Activated naive CD8-positive, alpha-beta T cell (primary cell): ENCODE measurements at regions not wholly inside any gene's neighbourhood (a gene's known extent, or its start where the extent isn't known, plus 50 kb on each side); places are given as distances from the start of the nearest gene placed in this dataset.

Experiments
- H3K27ac Mint-ChIP-seq: one replicate; pipeline ENCODE4 v1.8.0; 2021; ENCODE audit warnings: mixed read lengths
- H3K27me3 Mint-ChIP-seq: one replicate; pipeline ENCODE4 v1.8.0; 2021; ENCODE audit warnings: mixed read lengths
- H3K36me3 Mint-ChIP-seq: one replicate; pipeline ENCODE4 v1.8.0; 2021; ENCODE audit warnings: mixed read lengths
- H3K4me1 Mint-ChIP-seq: one replicate; pipeline ENCODE4 v1.8.0; 2021; ENCODE audit warnings: low read depth, mixed read lengths
- H3K4me3 Mint-ChIP-seq: one replicate; pipeline ENCODE4 v1.8.0; 2021; ENCODE audit warnings: mild to moderate bottlenecking, mixed read lengths
- H3K9me3 Mint-ChIP-seq: one replicate; pipeline ENCODE4 v1.8.0; 2021; ENCODE audit warnings: low read depth, mixed read lengths

GRCh38 chr11:128304666-128305485, 282.5 kb downstream of the ETS1 start:
- Mint-ChIP-seq H3K9me3 (no peaks in the 10 kb centered on the region), H3K27ac (peak overlapping the region; percentile 85), H3K36me3 (peaks cover 7% of the 10 kb centered on the region), H3K27me3 (no peaks in the 10 kb centered on the region), H3K4me3 (peak overlapping the region; percentile 46), H3K4me1 (peaks cover 90% of the 10 kb centered on the region)

DNA sequence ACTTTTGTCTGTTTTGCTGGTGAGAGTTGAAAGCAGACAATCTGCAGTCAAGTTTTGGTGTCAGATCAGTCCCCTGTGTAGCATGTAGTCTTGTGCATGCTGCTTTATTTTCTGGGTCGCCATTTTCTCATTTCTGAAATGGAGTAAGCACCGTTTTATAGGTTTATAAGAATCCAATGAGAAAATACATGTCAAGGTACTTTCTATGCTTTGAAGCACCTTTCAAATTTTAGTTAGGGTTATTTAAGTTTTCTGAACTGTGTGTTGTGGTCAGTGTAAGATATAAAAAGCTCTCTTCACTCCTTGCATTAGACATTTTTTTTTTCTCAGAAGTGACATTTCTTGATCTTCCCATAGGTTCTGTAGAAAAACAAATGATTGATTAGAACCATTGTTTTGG, 283.2 kb downstream of the ETS1 start:
- Mint-ChIP-seq H3K27ac (peak overlapping the region; percentile 85), H3K4me3 (peak overlapping the region; percentile 52), H3K9me3 (no peaks in the 10 kb centered on the region), H3K4me1 (peaks cover 90% of the 10 kb centered on the region), H3K36me3 (peaks cover 6% of the 10 kb centered on the region), H3K27me3 (no peaks in the 10 kb centered on the region)

DNA sequence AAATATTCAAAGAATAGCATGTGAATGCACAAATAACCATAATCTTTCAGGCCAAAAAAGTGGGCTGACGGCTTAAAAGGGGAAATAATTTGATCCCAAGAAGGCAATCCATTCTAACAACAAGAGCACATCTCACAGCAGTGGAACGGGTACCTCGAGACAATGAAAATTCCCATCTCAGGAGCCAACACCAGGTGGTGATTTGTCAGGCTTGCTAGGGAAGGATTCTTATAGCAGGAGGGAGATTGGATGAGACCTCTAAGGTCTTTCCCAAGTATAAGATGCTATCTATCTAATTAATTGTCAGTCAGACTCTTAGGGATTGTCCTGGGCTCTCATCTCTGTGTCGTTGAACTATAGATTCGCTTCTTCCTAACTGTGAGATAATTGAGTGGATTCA, 284.0 kb downstream of the ETS1 start:
- peak overlapping the region; percentile 88 for H3K4me3 Mint-ChIP-seq
- peaks cover 90% of the 10 kb centered on the region for H3K4me1 Mint-ChIP-seq
- H3K36me3 Mint-ChIP-seq: peaks cover 5% of the 10 kb centered on the region
- H3K27me3 Mint-ChIP-seq: no peaks in the 10 kb centered on the region
- peak overlapping the region; percentile 85 for H3K27ac Mint-ChIP-seq
- no peaks in the 10 kb centered on the region for H3K9me3 Mint-ChIP-seq

- peak overlapping the region; percentile 88 for H3K4me3 Mint-ChIP-seq
- H3K36me3 Mint-ChIP-seq: peaks cover 4% of the 10 kb centered on the region
- no peaks in the 10 kb centered on the region for H3K9me3 Mint-ChIP-seq
- peaks cover 90% of the 10 kb centered on the region for H3K4me1 Mint-ChIP-seq
- H3K27me3 Mint-ChIP-seq: no peaks in the 10 kb centered on the region
- H3K27ac Mint-ChIP-seq: peak overlapping the region; percentile 85
Measured at GRCh38 chr11:128302425-128303186, 284.8 kb downstream of the ETS1 start.

DNA sequence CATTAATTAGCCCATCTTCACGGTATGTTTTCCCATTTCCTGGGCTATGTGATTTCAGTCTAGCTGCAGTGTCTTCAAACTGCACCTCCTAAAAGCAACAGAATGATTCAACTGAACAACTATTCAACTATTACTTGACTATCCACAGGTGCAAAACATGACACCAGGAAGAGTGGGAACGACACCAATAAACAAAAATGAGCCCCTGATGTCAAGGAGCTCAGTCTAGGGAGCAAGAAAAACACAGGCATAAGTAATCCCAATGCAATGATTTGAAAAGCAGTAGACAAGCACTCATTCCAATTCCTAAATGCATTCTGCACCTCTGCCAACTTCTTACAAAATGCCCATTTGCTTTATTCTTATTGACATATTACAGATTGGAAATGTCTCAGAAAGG, 285.6 kb downstream of the ETS1 start:
- peaks cover 4% of the 10 kb centered on the region for H3K36me3 Mint-ChIP-seq
- peak overlapping the region; percentile 88 for H3K4me3 Mint-ChIP-seq
- H3K4me1 Mint-ChIP-seq: peaks cover 94% of the 10 kb centered on the region
- H3K27me3 Mint-ChIP-seq: no peaks in the 10 kb centered on the region
- peak overlapping the region; percentile 85 for H3K27ac Mint-ChIP-seq
- no peaks in the 10 kb centered on the region for H3K9me3 Mint-ChIP-seq

- Mint-ChIP-seq H3K4me3 (peak overlapping the region; percentile 68), H3K4me1 (peaks cover 92% of the 10 kb centered on the region), H3K9me3 (no peaks in the 10 kb centered on the region), H3K36me3 (peaks cover 4% of the 10 kb centered on the region), H3K27ac (peak overlapping the region; percentile 96), H3K27me3 (no peaks in the 10 kb centered on the region)
Measured at GRCh38 chr11:128300785-128301184, 286.6 kb downstream of the ETS1 start.

GRCh38 chr11:128299132-128299726, 288.1 kb downstream of the ETS1 start:
- Mint-ChIP-seq H3K36me3 (peaks cover 6% of the 10 kb centered on the region), H3K27me3 (no peaks in the 10 kb centered on the region), H3K4me1 (peaks cover 92% of the 10 kb centered on the region), H3K9me3 (peaks cover 7% of the 10 kb centered on the region), H3K27ac (peak overlapping the region; percentile 96), H3K4me3 (peak overlapping the region; percentile 68)

- peaks cover 92% of the 10 kb centered on the region for H3K4me1 Mint-ChIP-seq
- H3K4me3 Mint-ChIP-seq: peak overlapping the region; percentile 68
- peaks cover 7% of the 10 kb centered on the region for H3K9me3 Mint-ChIP-seq
- H3K36me3 Mint-ChIP-seq: peaks cover 6% of the 10 kb centered on the region
- H3K27me3 Mint-ChIP-seq: no peaks in the 10 kb centered on the region
- peak overlapping the region; percentile 96 for H3K27ac Mint-ChIP-seq
Measured at GRCh38 chr11:128298271-128298670, 289.1 kb downstream of the ETS1 start.

GRCh38 chr11:128297805-128298204, 289.6 kb downstream of the ETS1 start:
- Mint-ChIP-seq H3K4me1 (peaks cover 92% of the 10 kb centered on the region), H3K9me3 (peaks cover 7% of the 10 kb centered on the region), H3K27me3 (no peaks in the 10 kb centered on the region), H3K36me3 (peaks cover 9% of the 10 kb centered on the region), H3K4me3 (peak overlapping the region; percentile 68), H3K27ac (peak overlapping the region; percentile 96)

DNA sequence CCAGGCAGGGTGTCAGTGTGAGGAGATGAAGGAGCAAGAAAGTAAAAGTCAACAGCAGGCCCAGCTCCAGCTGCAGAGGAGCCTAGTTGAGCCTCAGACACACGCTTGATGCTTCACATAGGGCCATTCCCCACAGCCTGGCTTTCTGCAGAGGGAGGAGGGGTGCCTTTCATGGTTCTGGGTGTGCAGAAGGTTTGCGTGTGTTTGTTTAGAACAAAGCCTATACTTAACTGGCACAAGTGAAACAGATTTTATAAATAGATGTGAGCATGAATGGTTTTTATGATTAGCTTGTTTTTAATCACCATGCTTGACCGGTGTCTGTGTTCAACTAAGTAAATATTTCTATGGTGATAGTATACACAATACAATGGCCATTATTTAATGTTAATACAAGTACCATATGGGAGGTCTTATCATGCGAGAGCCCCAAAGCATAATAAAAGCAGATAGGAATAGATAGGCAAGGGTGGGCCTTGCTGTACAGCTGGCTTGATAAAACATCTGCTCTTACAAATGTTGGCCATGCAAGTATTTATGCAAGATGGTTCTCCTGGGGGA, 290.2 kb downstream of the ETS1 start:
- Mint-ChIP-seq H3K36me3 (peaks cover 9% of the 10 kb centered on the region), H3K27ac (peak overlapping the region; percentile 96), H3K9me3 (peaks cover 7% of the 10 kb centered on the region), H3K4me1 (peaks cover 94% of the 10 kb centered on the region), H3K4me3 (peak overlapping the region; percentile 68), H3K27me3 (no peaks in the 10 kb centered on the region)

DNA sequence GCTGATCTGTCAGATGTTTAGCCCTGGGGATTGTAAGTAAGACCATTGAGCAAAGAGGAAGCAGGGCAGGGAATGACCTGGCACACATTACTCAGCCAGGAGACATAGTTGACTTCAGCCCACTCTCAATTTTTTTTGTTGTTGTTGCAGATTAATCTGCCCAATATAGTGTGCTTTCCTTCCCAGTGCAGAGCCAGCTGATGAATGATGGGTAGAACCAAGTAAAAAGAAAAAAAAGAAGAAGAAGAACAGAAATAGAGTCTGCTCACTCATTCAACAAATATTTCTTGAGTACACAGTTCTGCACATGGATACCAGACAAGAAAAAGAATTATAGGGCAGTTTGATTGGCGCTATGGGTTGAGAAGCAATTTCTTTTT, 292.7 kb downstream of the ETS1 start:
- H3K27me3 Mint-ChIP-seq: no peaks in the 10 kb centered on the region
- H3K27ac Mint-ChIP-seq: peak overlapping the region; percentile 98
- no peak overlapping the region for H3K4me3 Mint-ChIP-seq
- H3K36me3 Mint-ChIP-seq: peaks cover 5% of the 10 kb centered on the region
- H3K4me1 Mint-ChIP-seq: peaks cover 98% of the 10 kb centered on the region
- H3K9me3 Mint-ChIP-seq: peaks cover 7% of the 10 kb centered on the region

GRCh38 chr11:128294001-128294670, 293.2 kb downstream of the ETS1 start:
- Mint-ChIP-seq H3K36me3 (peaks cover 5% of the 10 kb centered on the region), H3K27ac (peak overlapping the region; percentile 98), H3K27me3 (no peaks in the 10 kb centered on the region), H3K4me3 (no peak overlapping the region), H3K4me1 (peaks cover 98% of the 10 kb centered on the region), H3K9me3 (peaks cover 7% of the 10 kb centered on the region)

DNA sequence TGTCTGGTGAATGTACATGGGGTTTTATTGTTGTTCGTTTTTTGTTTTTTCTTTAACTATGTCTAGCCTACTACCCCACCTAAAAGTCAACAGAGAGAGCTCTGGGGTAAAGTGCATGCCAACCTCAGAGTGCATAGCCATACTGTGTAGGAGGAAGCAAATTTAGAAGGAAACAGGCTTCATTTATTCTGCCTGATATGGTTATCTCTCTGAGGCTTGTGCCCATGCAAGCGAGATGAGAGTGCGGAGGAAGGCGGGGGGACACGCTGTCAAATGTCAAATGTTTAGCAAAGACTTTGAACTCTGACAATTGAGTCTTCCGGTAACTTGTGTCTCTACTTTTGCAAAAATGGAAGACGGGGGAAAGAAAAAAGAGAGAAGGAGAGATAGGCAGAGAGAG, 295.5 kb downstream of the ETS1 start:
- Mint-ChIP-seq H3K4me3 (peak overlapping the region; percentile 85), H3K36me3 (peaks cover 5% of the 10 kb centered on the region), H3K27me3 (no peaks in the 10 kb centered on the region), H3K9me3 (peaks cover 7% of the 10 kb centered on the region), H3K4me1 (peaks cover 94% of the 10 kb centered on the region), H3K27ac (peak overlapping the region; percentile 98)

GRCh38 chr11:128291007-128291406, 296.4 kb downstream of the ETS1 start:
- peak overlapping the region; percentile 98 for H3K27ac Mint-ChIP-seq
- H3K27me3 Mint-ChIP-seq: no peaks in the 10 kb centered on the region
- H3K36me3 Mint-ChIP-seq: peaks cover 5% of the 10 kb centered on the region
- H3K4me3 Mint-ChIP-seq: peak overlapping the region; percentile 85
- peaks cover 7% of the 10 kb centered on the region for H3K9me3 Mint-ChIP-seq
- H3K4me1 Mint-ChIP-seq: peaks cover 95% of the 10 kb centered on the region
